GM12872 (cell line): ENCODE measurements at regions not wholly inside any gene's neighbourhood (a gene's known extent, or its start where the extent isn't known, plus 50 kb on each side); places are given as distances from the start of the nearest gene placed in this dataset.
A peak's percentile ranks its signal among the peaks of the same experiment; 100 is the strongest.

Experiments used
- TF ChIP-seq, protein P1 (sequence below): IDR thresholded peaks from 3 replicates; pipeline ENCODE4 v1.5.1; 2011; ENCODE audit warnings: low read depth, mild to moderate bottlenecking, low read length, moderate library complexity; ENCODE audit not compliant: insufficient read depth

DNA sequence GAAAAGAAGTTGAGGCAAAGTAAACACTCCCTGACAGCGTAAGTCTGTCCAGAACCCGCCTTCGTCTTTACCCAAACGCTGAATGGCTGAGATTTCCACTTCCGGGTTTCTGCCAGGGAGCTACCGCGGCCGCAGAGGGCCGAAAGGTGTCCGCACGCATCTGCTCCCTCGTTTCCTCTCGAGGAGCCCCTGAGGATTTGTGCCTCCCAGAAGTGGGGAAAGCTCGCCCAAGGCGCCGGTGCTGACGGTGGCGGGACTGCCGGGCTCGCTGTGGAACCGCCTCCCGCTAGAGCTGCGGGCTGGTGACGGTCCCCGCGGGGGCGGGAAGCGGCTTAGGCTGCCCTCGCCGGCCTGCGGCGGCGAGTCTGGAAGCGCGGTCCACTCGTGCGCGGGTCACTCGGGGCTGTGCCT is 1760.2 kb upstream of the DEFB115 start:
- TF ChIP-seq, protein P1, sequence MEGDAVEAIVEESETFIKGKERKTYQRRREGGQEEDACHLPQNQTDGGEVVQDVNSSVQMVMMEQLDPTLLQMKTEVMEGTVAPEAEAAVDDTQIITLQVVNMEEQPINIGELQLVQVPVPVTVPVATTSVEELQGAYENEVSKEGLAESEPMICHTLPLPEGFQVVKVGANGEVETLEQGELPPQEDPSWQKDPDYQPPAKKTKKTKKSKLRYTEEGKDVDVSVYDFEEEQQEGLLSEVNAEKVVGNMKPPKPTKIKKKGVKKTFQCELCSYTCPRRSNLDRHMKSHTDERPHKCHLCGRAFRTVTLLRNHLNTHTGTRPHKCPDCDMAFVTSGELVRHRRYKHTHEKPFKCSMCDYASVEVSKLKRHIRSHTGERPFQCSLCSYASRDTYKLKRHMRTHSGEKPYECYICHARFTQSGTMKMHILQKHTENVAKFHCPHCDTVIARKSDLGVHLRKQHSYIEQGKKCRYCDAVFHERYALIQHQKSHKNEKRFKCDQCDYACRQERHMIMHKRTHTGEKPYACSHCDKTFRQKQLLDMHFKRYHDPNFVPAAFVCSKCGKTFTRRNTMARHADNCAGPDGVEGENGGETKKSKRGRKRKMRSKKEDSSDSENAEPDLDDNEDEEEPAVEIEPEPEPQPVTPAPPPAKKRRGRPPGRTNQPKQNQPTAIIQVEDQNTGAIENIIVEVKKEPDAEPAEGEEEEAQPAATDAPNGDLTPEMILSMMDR, result no peak

DNA sequence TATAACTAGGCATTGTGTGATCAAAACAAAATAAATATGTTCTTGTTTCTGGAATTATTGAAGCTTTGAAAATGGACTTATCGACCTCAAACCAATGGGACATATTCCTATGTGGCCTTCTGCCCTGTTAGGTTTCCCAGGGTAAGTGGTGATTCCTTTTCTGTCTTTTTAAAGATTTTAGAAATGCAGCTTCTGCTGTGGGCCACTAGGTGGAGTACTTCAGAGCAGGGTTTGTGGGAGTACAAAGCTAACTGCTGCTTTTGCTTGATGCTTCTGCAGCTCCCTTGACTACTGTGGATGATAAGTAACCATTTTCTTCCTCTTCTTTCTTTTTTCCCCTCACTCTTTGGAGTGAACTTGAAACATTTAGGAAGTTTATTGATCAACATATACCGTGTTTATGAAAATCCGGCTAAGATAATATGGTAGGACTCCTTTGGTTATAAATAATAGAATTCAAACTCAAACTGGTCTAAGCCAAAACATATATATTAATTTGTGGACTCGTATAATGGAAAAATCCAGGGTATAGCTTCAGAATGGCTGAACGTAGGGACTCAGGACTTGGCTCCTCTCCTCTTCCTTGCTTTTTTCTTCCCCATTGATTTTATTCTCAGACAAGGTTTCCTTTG is 1737.7 kb upstream of the DEFB115 start:
- TF ChIP-seq, protein P1, result peak; percentile 32; the same call in 1 of the 3 replicates
